Glomerular endothelial cell (primary cell): ENCODE measurements at regions not wholly inside any gene's neighbourhood (a gene's known extent, or its start where the extent isn't known, plus 50 kb on each side); places are given as distances from the start of the nearest gene placed in this dataset.
"Not testable (repeated sequence)": the region's sequence is repeated elsewhere in the genome, so short reads cannot be mapped to it uniquely, and the experiment has no call there.

Experiments used
- DNase-seq: peaks from one replicate; pipeline ENCODE4 v3.0.0-alpha.2; 2011; ENCODE audit warnings: low read depth, low spot score; ENCODE audit errors: extremely low read depth

DNA sequence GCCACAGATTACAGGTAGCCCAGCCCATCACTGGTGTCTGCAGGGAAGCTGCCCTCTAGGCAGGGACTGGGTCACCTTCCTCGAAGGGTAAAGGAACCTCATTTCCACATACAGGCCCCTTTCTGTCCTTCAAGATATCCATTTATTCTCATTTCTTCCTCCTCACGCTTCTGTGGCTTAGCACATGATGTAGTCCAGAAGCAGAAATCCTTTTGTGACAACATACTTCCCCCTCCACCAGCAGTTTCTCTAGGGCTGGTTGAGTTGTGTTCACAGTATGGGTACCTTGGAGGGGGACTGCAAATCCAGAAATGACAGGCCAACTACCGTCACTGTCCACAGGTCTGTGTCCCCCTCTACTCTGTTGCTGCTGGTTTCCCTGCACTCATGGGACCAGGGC lies 364.9 kb downstream of the ANAPC1 start:
- no peak for DNase-seq

DNA sequence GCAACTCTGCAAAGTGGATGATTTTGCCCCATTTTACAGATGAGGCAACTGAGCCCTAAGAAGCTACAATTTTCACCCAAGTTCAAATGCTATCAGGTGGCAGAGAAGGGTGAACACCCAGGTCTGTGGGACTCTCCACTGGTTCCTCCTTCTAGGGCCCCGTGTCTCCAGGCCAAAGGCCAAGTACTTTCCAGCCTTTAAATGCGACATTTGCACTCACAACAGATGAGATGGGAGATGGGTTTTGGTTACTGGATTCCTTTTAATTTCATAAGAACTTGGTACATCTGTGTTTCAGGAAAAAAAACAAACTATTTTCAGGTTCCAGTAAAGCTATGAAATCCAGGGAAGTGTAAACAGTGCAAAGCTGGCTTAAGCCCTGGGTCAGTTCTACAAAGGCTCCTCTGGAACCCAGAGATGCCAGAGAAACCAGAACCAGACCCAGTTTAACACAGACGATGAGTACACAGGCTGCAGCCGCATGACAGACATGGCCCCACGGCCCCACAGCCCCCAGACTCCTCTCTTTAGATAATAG lies 361.7 kb downstream of the ANAPC1 start:
- DNase-seq = no peak

DNA sequence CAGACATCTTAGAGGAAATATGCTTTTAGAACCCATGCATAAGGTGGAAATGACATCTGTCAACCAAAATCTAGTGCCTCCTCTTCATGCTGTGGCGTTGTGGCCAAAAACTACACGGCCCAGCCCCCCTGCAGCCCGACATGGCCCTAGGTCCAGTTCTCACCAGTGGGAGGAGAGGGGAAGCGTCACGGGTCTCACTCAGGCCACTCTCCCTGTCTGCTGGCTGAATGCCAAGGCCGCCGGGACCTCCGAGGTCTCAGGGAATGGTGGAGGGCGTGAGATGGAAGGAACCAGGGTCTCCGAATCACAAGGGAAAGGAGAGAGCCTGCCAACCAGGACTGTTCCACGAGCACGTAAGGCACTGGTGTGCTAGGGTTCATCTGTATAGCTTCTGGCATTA lies 361.0 kb downstream of the ANAPC1 start:
- DNase-seq = no peak

DNA sequence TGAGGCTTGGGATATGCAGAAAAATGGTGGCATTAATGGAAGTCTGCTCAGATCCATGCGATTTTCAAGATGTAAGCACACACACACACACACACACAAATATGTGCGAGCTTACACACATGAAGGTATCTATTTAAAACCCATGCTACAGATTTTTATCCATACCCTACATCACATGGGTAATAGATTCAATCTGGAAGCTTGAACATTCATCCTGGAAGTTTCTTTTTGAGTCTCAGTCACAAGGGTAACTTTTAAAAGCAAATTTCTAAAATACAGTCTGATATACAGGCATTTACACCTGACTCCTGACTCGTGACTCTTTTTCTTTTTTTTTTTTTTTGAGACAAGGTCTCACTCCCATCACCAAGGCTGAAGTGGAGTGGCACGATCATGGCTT lies 359.0 kb downstream of the ANAPC1 start:
- DNase-seq = not testable (repeated sequence)

DNA sequence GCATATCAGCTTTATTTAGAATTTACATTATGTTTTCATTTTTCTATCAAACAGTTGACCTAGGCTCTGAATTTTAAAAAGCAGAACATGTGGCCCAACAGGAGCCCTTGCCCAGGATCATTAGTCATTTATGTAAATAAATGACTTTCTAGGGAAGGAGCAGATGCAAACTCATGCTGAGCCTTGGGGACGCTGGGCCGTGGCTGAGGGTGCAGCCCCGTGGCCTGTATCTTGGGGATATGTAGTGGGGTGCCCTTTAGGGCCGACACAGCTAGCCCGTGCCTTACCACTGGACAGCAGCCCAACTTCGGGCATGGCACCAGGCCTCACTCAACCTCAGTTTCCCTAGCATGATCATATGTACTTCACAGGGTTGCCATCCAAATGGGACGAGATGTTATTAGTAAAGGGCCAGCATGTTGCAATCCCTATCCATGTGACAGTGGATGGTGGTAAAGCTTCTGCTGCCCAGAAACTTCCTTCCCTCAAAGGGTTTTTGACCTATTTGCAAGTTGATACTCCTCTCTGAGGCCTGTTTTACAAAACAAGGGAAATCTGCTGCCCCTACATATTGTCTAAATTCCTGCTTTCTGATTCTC lies 357.9 kb downstream of the ANAPC1 start:
- not testable (repeated sequence) for DNase-seq

DNA sequence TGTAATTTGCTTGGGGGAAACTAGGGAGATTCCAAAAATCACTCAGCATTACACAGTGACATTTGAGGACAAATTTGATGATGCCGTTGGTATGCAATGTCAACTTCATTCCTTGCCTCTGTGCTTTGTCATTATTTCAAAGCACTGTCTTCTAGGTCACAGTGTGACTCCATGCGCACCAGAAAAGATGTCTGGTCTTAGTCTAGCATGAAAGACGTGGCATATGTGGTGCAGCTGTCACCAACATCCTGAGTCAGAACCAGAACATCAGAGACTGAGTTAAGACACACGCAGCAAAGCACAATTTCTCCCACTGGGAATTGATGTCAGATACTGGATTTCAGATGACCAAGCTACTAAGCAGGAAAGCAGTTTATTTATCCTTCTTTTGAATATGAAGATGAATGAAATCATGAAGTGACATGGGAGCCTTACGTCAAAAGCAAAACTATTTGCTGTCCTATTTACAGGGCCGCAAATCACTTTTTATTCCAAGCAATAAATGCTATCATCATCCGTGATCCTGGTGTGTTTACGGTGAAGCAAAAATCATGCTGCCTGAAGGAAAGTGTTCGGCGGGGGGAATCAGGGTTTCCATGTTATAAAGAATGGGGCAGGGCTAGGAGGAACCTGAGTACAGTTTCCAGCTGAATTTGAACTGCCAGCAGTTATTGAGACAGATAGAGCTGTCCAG lies 356.1 kb downstream of the ANAPC1 start:
- not testable (repeated sequence) for DNase-seq

DNA sequence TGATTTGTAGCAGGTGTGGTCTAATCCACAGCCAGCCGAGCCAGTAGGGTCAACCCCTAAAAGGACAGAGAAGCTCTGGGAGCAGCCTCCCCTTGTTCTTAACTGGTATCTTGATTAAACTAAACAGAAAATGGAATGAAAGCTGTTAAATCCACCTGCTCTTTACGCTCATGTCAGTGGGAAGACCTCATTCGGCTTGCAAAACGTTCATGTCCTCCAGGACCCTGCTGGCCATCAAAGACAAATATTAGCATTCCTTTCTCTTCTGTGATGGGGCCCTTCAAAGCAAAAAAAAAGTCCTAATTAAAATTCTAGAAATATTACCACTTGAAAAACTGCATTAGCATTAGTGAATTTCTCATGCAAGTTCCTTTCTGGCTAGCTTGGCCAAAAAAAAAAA lies 355.0 kb downstream of the ANAPC1 start:
- not testable (repeated sequence) for DNase-seq

DNA sequence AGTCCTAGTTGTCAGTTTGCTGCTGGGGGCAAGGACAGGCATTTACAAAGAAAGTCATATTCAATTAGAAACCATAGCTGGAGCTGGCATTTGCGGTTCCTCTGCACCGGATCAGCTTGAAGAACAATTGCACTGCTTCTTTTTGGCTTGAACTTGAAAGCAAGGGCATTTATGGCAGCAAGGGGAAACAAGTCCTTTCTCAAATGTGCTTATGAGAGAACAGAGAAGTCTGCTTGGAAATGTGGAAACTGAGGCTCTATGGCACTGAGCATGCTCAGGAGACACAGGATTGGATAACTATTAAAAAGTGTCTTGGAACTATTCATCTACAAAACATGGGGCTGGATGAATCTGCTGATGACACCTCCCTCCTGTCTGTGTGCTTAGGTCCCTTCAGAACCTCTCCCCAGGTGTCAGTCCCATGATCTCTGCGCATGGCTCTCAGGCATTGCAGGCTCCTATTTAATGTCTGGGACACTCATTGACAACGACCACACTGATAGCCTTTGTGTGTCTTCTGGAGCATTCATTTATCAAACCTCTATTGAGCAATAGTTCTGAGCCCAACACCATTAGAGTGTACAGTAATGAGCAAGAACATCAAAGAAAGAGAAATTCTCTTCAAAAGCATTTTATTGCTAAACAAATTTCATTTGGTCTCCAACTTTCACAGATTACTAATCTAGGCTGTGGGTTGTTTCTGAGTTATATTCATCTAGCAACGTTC lies 353.6 kb downstream of the ANAPC1 start:
- DNase-seq = not testable (repeated sequence)

DNA sequence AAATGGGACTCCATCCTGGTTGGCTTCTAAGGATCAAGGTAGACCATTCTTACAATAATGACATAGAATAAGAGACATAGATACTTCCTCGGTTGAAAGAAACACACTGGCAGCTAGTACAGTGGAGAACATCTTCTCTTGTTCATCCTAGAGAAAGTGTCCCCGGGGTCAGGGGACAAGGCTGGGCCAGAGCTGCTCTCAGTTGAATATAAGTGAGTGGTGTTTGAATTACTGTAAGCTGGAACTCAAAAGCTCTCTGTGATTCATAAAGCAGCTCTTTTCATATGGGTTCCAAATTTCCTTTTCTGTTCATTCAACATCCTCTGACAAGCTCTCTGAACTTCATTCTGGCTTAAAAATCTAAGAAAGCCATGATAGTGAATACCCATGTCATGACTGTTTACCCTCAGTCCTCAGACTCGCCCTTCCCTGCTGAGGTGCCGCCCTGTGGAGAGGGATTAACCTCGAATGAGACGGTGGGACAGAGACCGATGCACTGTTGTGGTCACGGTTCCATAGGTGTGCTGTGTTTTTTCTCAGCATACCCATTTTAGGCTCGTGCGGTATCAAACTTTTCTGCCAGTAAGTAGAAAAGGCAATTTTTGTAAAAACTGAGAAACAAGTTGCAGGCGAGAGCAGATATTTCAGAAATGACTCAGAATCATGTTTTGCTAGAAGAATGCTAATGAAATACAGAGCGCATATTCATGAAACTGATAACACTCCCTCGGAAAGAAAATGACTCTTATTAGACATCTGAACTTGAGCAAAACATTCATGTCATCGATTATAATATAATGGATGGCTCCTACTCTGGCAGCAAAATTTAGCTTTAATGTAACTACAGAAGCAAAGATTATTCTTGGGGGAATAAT lies 351.1 kb downstream of the ANAPC1 start:
- DNase-seq = not testable (repeated sequence)

DNA sequence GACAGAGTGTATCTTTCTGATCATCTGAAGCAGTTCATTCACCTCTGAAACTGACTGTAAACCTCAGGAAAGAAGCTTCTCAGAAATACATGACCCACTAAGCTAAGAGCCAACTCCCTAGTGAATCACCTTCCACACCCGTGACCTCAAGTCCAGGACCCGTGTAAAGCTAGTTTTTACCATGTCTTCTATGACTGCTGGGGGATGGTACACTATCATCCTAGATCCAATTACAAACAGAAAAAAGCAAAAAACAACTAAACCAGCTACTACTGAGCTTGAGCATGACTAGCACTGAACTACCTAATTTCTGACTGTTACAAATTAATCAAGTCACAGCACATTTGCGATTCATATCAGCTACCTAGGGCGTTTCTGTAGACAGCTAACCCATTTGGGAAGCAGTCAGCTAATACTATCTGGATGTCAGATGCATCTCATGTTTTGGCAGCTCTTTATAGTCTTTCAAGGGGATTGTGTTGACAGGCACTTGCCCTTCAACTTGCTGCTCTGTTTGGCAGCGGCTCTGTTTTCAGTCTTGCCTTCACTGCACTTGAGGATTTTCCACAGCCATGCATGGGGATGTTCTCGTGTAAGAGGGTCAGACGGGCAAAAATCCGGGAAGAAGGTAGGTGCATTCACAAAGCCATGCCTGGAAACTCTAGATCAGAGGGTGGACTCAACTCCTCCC lies 350.3 kb downstream of the ANAPC1 start:
- DNase-seq = not testable (repeated sequence)

DNA sequence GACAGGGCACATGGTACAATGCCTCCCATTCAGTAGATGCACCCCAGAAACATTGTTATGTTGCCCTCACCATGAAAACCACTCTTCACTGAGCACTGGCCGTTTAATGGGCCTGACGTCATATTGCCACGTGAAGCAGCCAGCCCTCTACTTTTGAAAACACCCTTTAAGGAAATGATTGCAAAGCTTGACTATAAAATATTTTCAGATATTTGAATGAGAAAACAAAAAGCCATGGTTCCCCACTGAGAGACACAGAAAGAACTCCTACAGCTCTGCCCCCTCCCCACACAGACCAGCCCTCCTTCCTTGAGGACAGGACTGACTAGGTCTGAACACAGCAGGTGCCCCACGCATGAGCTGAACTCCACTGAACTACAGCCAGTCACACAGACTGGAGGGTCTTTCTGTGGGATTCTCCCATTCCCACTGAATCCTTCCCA lies 349.1 kb downstream of the ANAPC1 start:
- DNase-seq = no peak

DNA sequence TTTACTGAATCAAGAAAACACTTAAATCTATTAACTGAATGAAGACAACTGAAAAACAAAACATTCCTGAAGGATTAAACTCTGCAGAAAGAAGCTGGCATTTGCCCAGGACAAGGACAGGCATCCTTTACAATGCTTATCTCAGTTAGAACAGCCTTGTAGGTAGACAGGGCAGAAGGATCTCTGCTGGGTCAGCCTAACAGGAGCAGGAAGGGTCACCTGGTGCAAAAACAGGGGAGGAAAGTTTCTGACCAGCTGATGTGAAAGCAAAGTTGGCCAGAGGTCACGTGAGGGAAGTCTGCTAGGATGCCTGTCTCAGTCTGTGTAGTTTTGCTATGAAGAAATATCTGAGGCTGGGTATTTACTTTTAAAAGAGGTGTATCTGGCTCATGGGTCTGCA lies 348.6 kb downstream of the ANAPC1 start:
- no peak for DNase-seq

DNA sequence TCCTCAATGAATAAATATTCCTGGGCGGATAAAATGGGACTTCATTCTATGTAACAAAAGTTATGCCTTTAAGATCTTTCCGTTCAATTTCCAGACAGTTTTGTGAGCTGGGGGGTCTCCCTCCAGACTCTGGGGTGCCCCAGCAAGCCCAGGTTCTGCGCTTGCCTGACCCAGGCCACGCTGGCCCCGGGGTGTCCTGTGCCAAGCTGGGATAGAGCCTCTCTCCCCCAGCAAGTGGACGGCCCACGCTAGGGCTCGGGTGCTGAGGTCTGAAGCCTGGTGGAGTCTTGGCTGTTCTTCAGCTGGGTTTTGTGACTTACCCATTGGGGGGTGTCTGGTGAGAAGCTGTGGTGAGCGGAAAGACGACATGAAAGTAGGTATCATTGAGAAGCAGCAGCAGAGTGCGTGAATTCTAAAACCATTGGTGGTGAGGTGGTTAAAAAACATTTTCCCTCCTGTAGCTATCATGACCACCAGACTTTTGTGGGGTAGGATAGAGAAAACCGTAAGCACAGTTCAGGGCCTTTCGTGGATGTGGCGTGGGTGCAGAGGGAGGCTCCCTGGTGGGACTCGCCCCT lies 346.8 kb downstream of the ANAPC1 start:
- no peak for DNase-seq

DNA sequence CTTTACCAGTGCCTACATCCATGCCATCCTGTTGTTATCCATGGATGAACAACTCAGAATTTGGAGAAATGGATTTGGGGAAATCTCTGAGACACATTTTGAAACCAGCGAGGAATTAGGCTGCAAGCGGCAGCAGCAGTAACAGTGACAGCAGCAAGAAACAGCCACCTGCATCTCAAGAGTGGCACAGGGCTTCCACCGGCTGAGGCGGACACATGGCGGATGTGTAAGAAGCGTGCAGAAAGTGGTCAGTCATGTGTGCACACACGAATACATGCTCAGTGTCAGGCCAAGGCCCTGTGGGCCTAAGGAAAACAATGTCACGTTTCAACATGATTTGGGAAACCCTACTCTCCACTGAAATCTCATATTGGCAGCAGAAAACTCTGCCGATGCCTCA lies 344.0 kb downstream of the ANAPC1 start:
- DNase-seq = not testable (repeated sequence)

DNA sequence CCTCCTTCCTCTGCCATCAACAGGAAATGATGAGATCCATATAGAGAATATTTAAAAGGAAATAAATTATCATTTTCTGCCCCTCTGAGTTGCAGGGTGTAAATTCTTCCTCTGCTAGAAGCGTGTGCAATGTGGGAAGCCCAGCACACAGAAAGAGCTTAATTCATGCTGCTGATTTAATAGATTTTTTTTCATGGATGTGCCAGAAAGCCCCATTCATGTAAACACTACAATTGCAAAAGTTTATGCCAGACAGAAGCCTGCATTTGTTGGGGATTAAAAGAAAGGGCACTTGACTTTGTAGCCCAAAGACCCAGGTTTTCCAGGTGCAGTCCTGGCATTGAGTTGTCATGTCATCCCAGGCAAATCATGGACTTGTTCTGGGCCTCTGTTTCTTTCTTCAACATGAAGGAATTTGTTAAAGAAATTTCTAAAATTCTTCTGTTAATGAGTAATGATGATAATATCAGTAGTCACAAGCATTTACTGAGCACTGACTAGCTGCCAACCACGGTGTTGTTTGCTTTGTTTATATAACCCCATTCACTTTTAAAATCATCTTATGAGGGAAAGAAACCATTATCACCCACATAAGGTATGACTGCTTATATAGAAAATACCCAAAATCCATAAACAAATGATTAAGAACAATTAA lies 341.7 kb downstream of the ANAPC1 start:
- DNase-seq = not testable (repeated sequence)

DNA sequence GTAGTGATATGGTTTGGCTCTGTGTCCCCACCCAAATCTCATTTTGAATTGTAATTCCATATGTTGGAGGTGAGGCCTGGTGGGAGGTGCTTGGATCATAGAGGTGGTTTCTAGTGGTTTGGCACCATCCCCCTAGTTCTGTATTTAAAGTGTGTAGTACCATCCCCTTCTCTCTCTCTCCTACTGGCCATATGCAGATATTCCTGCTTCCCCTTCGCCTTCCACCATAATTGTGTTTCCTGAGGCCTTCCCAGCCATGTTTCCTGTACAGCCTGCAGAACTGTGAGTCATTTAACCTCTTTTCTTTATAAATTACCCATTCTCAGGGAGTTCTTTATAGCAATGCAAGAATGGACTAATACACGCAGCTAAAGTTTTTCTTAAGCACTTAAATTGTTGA lies 340.0 kb downstream of the ANAPC1 start:
- not testable (repeated sequence) for DNase-seq

DNA sequence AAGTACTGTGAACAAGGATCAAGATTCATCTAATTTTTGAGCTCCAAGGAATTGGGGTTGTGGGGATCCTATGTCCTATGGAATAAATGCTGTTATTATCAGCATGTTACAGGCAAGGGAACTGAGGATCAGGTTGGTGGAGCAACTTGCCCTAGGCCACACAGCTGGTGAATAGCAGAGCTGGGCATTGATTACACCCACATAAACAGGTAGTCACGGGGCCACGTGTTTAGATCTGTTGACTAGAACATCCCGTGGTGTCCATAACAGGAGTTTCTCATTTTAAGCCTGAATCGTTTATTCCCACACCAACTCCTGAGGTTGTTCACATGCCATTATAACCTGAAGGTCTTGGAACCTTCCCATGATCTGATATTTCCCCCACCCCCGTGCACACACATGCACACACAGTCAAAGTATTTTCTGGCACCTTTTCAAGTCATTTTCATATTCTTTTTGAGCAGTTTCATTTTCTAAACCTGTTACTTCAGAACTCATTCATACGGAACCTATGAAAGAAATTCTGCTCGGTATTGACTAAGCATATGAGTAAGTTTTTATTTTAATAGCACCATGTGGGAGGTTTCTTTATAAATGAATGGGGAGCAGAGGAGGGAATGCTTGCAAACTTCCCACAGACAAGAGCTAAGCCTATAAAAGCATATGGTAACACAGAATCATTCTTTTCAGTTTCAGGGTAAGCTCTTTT lies 338.1 kb downstream of the ANAPC1 start:
- DNase-seq = not testable (repeated sequence)

DNA sequence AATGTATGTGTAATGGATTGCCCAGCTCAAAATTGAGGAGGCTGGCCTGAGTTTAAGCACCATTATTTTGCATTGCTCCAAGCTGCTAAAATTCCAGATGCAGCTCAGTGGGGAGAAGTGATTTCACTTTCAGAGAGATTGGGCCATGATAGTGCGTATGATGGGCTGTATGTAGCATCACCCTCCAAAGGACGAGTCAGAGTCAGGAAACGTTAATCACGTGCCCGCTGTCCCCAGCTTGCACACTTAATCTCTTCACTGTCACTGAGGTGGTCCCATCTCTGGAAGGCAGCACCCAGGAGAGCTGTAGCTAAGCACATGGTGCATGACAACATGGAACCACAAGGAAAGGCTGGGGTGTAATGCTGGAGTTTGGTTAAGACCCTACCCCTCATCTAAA lies 337.4 kb downstream of the ANAPC1 start:
- DNase-seq = not testable (repeated sequence)

DNA sequence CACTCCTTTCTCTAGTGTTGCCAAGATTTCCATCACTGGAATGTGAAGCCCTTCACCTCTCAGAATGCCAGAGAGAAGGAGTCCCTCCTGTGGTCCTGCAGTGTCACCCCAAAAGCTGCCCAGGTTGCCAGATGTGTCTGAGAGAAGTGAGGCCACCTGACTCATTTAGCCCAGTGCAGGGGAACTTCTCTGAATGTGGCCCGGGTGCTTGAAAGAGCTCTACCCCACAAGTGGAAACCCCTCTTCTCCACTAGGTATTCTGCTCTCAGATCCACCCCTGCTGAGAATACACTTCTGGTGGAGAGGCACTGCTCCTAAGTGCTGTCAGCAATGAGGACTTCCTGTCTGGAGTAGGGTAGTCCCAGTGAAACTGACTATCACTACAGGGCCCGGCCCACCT lies 334.8 kb downstream of the ANAPC1 start:
- DNase-seq = not testable (repeated sequence)
